Right ventricle myocardium inferior (tissue), 1 donor: ENCODE measurements at regions not wholly inside any gene's neighbourhood (a gene's known extent, or its start where the extent isn't known, plus 50 kb on each side); places are given as distances from the start of the nearest gene placed in this dataset.
"Not testable (repeated sequence)": the region's sequence is repeated elsewhere in the genome, so short reads cannot be mapped to it uniquely, and the experiment has no call there.

Experiments
- ATAC-seq: fragments of 200-7000 bp; cut with Tn5 transposase; one replicate; pipeline ENCODE4 v1.9.1; 2020; ENCODE audit warnings: mild to moderate bottlenecking, moderate library complexity
- DNase-seq: peaks from one replicate; pipeline ENCODE4 v3.0.0; 2021; ENCODE audit errors: missing footprints
- intact Hi-C: fragments of 100-400 bp; cut with DNase I; formaldehyde crosslinking; loops from one replicate; pipeline ENCODE4 v1.11.0; 2022
- donor health status: DM: no; HTN: yes; CAD: no; lungs with severe emphysema.

- intact Hi-C loops = no loop called here
- ATAC-seq (no peak), DNase-seq (no peak)
These were observed 222.8 kb downstream of the RMST start for GRCh38 chr12:97685360-97685759.

- intact Hi-C loops = no loop called here
- no peak for DNase-seq
- ATAC-seq = no peak
These were observed 239.3 kb downstream of the RMST start for GRCh38 chr12:97701901-97702300.

- no peak for DNase-seq
- intact Hi-C loops = no loop called here
- no peak for ATAC-seq
These were observed 248.8 kb downstream of the RMST start for GRCh38 chr12:97711392-97711791.

GRCh38 chr12:97713270-97713669, 250.7 kb downstream of the RMST start:
- intact Hi-C loops = no loop called here
- ATAC-seq (no peak), DNase-seq (no peak)

GRCh38 chr12:97714107-97714563, 251.5 kb downstream of the RMST start:
- DNase-seq (no peak), ATAC-seq (no peak)
- intact Hi-C loops = no loop called here

- intact Hi-C loops = no loop called here
- ATAC-seq = no peak
- no peak for DNase-seq
These were observed 253.8 kb downstream of the RMST start for GRCh38 chr12:97716356-97716755.

GRCh38 chr12:97723801-97724200, 261.2 kb downstream of the RMST start:
- peak; percentile 23 for DNase-seq
- ATAC-seq, intact Hi-C loops: not testable (repeated sequence)

GRCh38 chr12:97745406-97746101, 282.9 kb downstream of the RMST start:
- intact Hi-C loops = no loop called here
- DNase-seq (no peak), ATAC-seq (no peak)

- intact Hi-C loops = no loop called here
- DNase-seq (no peak), ATAC-seq (no peak)
These were observed 285.7 kb downstream of the RMST start for GRCh38 chr12:97748298-97748697.

GRCh38 chr12:97751704-97752103, 289.1 kb downstream of the RMST start:
- no peak for ATAC-seq
- intact Hi-C loops = no loop called here
- DNase-seq = no peak

- DNase-seq = no peak
- intact Hi-C loops = no loop called here
- ATAC-seq = no peak
These were observed 289.5 kb downstream of the RMST start for GRCh38 chr12:97752129-97752528.

- intact Hi-C loops = no loop called here
- ATAC-seq = no peak
- DNase-seq = no peak
These were observed 290.7 kb downstream of the RMST start for GRCh38 chr12:97753332-97753731.

- no peak for ATAC-seq
- DNase-seq = no peak
- intact Hi-C loops = no loop called here
These were observed 291.7 kb downstream of the RMST start for GRCh38 chr12:97754306-97754705.

GRCh38 chr12:97756066-97756666, 293.6 kb downstream of the RMST start:
- ATAC-seq (peak; percentile 38), DNase-seq (peak; percentile 54)
- intact Hi-C loops = no loop called here

- DNase-seq (no peak), ATAC-seq (peak; percentile 44)
- intact Hi-C loops = no loop called here
These were observed 294.1 kb downstream of the RMST start for GRCh38 chr12:97756741-97757140.

GRCh38 chr12:97757481-97758193, 295.0 kb downstream of the RMST start:
- DNase-seq = no peak
- peak; percentile 74 for ATAC-seq
- intact Hi-C loops = no loop called here

- ATAC-seq (no peak), DNase-seq (no peak)
- intact Hi-C loops = no loop called here
These were observed 295.5 kb downstream of the RMST start for GRCh38 chr12:97758194-97758501.

GRCh38 chr12:97758586-97758985, 296.0 kb downstream of the RMST start:
- DNase-seq = no peak
- no peak for ATAC-seq
- intact Hi-C loops = no loop called here

- intact Hi-C loops = no loop called here
- ATAC-seq (peak; percentile 66), DNase-seq (no peak)
These were observed 298.0 kb downstream of the RMST start for GRCh38 chr12:97760601-97761000.

GRCh38 chr12:97763113-97763512, 300.5 kb downstream of the RMST start:
- DNase-seq (no peak), ATAC-seq (no peak)
- intact Hi-C loops = no loop called here
